ENCODE measurements at regions not wholly inside any gene's neighbourhood (a gene's known extent, or its start where the extent isn't known, plus 50 kb on each side); places are given as distances from the start of the nearest gene placed in this dataset.

DNA sequence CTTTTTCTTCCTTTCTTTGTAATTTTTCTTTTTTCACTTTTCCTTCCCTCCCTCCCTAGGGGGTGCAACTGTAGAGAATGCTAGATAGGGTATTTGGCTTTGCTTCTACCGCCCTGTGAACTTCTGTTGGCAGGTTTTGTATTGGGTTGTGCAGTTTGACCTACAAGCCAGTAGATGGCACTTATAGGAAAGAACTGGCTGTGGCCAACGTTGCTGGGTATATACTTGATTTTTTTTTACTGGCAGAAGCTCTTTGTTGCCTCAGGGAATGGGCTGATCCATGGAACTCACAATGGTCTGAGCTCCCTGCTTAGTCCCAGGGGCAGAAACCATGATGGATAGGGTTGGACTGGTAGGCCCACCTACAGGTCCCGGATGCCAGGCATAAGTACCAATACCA is 1019.5 kb upstream of the LRRTM1 start:
- no peak overlapping the region for H3K27ac Mint-ChIP-seq
- peaks cover 22 to 24% of the 10 kb centered on the region in 2 donors for H3K9me3 Mint-ChIP-seq
- no peak for DNase-seq (ENCODE audit: low spot score in 2 of 2)
- ATAC-seq: no peak
- peaks cover 0 to 7% of the 10 kb centered on the region in 2 donors for H3K36me3 Mint-ChIP-seq

DNA sequence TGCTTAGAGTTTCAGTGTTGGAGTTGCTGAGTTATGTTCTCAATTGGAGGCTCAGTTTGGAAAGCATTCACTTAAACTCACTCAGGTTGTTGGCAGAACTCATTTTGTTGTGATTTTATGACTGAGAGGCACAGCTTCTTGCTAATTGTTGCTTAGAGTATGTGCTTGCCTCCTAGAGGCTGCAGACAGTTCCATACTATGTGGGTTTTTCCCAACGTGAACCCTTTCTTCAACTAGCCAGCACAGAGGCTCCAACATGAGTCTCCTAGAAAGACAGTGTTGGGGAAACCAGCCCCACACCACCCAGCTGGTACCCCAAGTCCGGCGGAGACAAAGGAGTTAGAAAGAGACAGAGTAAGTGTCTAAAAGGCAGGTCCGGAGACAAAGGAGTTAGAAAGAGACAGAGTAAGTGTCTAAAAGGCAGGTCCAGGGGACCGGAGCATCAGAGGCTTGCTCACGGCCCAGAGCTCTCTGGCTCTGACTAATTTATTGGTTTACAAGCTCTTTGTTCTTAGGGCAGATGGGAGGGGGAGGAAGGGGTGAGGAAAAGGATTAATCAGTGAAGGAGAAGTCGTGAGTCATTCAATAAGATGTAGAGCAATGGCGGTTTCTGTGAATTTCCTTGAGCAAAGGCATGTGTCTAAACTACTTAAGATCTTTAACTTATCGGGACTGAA is 999.7 kb upstream of the LRRTM1 start:
- no peak overlapping the region for H3K27ac Mint-ChIP-seq
- peaks cover 0 to 6% of the 10 kb centered on the region in 2 donors for H3K36me3 Mint-ChIP-seq
- DNase-seq (ENCODE audit: low spot score in 2 of 2): no peak
- no peak for ATAC-seq
- peaks cover 15 to 24% of the 10 kb centered on the region in 2 donors for H3K9me3 Mint-ChIP-seq

DNA sequence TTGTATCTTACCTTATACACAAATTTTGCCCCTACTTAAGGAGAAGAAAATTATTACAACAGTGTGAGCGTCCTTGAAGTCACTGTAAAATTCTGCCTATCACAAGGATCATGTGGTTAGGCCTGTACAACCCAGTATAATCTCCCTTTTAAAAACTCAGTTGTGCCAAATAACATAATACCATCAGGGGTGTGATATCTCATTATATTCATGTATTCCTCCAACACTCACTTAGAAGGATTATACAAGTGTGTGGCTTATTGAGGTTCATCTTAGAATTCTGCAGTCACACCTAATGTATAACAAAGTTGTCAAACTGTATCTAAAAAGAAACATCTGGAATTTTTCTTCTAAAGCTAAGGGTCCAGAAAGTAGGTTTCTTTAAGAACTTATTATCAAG is 998.8 kb upstream of the LRRTM1 start:
- ATAC-seq (no peak), DNase-seq (ENCODE audit: low spot score in 2 of 2) (no peak)
- Mint-ChIP-seq H3K36me3 (peaks cover 0 to 6% of the 10 kb centered on the region in 2 donors), H3K9me3 (peaks cover 15 to 24% of the 10 kb centered on the region in 2 donors), H3K27ac (no peak overlapping the region)

DNA sequence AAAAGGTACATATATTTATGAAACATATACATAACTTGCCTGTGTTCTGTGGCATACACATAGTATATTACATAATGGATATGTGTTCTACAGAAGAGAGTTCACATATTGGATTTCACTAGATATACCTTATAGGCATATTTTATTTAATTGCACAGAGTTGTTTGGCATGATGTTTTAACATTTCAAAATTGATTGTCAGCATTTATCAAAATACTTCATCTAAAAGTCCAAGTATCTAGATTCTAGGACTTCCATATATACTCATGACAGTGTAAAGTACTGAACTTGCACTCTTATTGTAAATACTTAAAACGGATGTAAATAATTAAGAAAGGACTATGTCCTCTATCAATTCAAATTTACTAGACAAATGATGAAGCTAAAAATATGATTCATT is 995.3 kb upstream of the LRRTM1 start:
- no peak overlapping the region for H3K27ac Mint-ChIP-seq
- H3K9me3 Mint-ChIP-seq: peaks cover 14 to 21% of the 10 kb centered on the region in 2 donors
- DNase-seq (ENCODE audit: low spot score in 2 of 2) (no peak), ATAC-seq (no peak)
- H3K36me3 Mint-ChIP-seq: no peaks in the 10 kb centered on the region

DNA sequence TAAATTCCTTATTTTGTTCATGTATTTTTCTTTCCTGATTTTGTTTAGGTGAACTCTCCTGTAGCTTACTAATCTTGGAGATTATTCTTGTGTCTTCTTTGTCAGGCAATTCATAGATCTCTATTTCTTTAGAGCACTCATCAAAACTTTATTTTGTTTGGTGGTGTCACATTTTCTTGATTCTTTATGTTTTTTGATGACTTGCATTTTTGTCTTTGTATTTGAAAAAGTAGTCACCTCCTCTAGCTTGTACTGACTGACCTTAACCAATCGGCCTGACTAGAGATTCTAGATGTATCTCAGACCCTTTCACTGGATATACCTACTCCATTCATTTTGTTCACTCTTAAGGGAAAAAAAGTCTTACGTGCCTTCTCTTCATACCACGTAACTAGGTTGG is 986.3 kb upstream of the LRRTM1 start:
- peaks cover 19 to 28% of the 10 kb centered on the region in 2 donors for H3K9me3 Mint-ChIP-seq
- no peak overlapping the region for H3K27ac Mint-ChIP-seq
- ATAC-seq: no peak
- H3K36me3 Mint-ChIP-seq: peaks cover 0 to 4% of the 10 kb centered on the region in 2 donors
- no peak for DNase-seq (ENCODE audit: low spot score in 2 of 2)

DNA sequence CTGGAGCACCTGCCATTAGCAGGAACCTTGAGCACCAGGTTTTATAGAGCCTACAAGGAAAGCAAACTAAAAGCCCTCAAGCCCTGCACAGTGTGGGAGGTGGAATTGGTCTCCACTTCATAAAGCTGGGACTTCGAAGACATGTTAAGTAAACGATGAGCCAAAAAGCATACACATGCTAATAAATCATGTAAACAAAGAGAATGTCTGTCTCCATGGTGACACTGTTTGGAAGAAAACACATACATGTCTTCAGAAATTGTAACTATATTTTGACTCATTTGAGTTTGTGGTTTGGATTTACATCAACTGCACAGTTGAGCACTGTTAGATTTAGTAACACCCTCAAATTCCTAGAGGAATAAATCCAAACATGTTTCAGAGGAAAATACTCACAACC is 978.5 kb upstream of the LRRTM1 start:
- ATAC-seq (no peak), DNase-seq (ENCODE audit: low spot score in 2 of 2) (no peak)
- peaks cover 10 to 12% of the 10 kb centered on the region in 2 donors for H3K9me3 Mint-ChIP-seq
- no peaks in the 10 kb centered on the region for H3K36me3 Mint-ChIP-seq
- no peak overlapping the region for H3K27ac Mint-ChIP-seq

DNA sequence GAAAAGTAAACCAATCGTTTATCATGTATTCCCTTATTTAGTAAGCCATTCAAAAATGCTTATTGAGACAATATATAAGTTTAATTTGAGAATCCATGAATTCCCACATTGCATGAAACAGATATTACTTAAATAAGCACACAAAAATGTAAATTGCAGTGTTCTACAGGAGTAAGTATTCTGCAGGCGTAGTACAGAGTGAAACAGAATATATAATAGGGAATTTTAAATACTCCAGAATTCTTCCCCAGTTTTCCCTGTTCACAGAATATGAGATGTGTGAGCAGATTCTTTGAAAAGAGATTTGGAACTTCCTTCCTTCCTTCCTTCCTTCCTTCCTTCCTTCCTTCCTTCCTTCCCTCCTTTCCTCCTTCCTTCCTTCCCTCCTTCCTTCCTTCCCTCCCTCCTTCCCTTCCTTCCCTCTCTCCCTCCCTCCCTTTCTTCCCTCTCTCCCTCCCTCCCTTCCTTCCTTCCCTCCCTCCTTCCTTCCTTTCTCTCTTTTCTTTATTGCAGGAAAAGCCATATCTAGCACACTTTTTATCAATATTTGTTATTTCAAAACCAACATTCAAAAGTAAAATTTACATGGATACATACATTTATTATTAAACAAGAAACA is 977.7 kb upstream of the LRRTM1 start:
- Mint-ChIP-seq H3K36me3 (no peaks in the 10 kb centered on the region), H3K27ac (no peak overlapping the region), H3K9me3 (peaks cover 6 to 9% of the 10 kb centered on the region in 2 donors)
- DNase-seq (ENCODE audit: low spot score in 2 of 2): no peak
- no peak for ATAC-seq

DNA sequence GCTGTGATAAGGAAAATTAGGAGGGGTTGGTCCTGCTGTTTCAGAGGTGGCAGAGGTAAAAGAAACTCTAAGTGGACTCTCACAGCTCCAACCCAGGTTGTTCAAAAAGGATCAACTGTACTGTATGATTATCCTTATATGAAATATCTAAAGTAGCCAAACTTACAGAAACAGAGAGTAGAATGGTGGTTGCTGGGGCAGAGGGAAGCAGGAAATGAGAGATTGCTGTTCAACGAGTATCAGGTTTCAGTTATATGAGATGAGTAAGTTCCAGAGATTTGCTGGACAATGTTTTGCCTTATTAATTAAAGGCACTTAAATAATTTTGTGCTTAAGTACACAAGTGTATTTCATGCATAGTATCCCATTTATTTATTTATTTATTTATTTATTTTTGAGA is 972.0 kb upstream of the LRRTM1 start:
- Mint-ChIP-seq H3K9me3 (peaks cover 19 to 29% of the 10 kb centered on the region in 2 donors), H3K27ac (no peak overlapping the region), H3K36me3 (no peaks in the 10 kb centered on the region)
- DNase-seq (ENCODE audit: low spot score in 2 of 2): no peak
- ATAC-seq: no peak

DNA sequence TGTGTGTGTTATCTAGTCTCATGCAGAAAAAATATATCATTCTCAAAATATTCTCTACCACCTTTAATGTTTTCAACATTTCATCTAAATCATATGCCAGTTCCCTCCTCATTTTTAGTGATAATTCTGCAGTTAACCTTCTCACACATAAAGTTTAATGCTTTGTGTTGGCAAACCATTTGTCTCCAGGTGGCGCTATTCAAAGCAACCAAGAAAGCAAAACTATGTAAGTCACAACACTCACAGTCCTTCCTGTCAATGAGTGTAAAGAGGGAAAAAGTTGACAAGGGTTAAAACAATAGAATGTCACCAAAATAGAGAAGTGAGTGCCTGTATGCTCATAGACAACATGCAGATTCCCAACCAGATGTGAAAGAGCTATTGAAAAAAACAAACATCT is 961.6 kb upstream of the LRRTM1 start:
- ATAC-seq: no peak
- Mint-ChIP-seq H3K27ac (no peak overlapping the region), H3K9me3 (peaks cover 5 to 30% of the 10 kb centered on the region in 2 donors), H3K36me3 (no peaks in the 10 kb centered on the region)
- no peak for DNase-seq (ENCODE audit: low spot score in 2 of 2)

DNA sequence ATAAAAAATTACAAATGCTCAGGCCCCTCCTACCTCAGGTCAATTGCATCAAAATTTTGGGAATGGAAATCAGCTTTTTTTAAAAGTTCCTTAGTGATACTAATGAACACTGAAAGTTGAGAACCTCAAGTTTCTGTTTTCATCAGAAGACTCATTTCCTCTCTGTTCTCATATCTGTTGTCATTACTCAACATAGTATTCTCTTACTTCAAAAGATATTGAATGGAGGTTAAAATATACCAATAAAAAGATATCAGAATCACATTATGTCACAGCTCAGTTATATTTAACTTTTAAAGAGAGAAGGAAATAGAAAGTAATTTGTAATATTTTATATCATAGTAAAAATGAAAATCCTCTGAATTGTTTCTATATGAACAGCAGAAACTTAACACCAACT is 959.4 kb upstream of the LRRTM1 start:
- no peak for ATAC-seq
- H3K9me3 Mint-ChIP-seq: peaks cover 5 to 11% of the 10 kb centered on the region in 2 donors
- H3K27ac Mint-ChIP-seq: no peak overlapping the region
- H3K36me3 Mint-ChIP-seq: no peaks in the 10 kb centered on the region
- DNase-seq (ENCODE audit: low spot score in 2 of 2): no peak

DNA sequence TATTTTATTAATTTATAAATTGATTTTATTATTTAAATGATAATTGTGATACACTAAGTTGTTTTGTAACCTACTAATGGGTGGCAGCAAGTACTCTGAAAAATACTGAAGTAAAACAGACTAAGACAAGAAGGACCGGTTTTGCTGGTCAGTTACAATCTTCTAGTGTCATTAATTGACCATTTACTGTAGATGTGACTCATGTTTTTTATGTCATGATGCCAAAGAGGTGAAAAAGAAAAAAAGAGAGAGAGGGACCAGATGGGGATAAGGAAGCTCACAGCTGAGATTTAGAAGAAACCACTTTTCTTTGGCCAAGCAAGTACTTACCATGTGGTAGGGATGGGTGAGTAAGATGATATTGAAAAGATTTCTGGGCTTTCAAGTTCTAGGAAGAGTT is 955.8 kb upstream of the LRRTM1 start:
- H3K27ac Mint-ChIP-seq: no peak overlapping the region
- peaks cover 2 to 4% of the 10 kb centered on the region in 2 donors for H3K9me3 Mint-ChIP-seq
- ATAC-seq (no peak), DNase-seq (ENCODE audit: low spot score in 2 of 2) (no peak)
- no peaks in the 10 kb centered on the region for H3K36me3 Mint-ChIP-seq

DNA sequence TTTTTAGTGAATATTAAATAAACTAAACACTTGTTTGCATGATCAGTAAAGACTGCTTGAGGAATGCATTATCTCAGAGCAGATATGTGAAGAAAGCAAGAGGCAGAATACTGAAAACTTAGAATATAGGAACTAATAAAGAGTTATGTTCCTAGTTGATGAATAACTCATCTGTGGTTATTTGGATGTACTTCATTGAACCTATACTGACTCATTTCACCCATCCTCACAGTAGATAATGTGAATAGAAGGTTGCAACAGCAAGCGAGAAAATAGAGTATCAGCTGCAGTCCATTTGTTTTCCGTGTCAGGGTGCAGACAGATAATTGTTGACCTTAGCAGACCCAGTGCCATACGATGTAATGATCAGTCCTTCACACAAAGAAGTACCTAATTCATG is 945.7 kb upstream of the LRRTM1 start:
- DNase-seq (ENCODE audit: low spot score in 2 of 2) (no peak), ATAC-seq (no peak)
- no peaks in the 10 kb centered on the region for H3K36me3 Mint-ChIP-seq
- H3K9me3 Mint-ChIP-seq: peaks cover 22 to 36% of the 10 kb centered on the region in 2 donors
- no peak overlapping the region for H3K27ac Mint-ChIP-seq

DNA sequence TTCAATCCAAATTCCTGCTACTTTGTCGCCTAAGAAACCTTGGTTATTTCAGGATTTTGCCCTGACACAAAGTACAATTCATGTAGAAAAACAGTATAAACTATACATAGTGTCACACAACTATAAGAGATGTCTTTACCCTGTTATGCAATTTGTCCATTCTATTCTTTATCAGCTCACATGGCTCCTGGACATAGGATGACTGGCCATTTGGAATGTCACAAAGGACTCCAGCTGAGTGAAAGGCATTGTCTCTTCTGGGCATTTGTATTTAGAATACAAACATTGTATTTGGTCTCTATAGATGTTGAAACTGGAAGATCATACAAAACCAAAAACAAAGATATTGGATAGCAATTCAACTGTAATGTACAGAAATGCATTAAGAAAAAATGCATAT is 944.6 kb upstream of the LRRTM1 start:
- Mint-ChIP-seq H3K36me3 (no peaks in the 10 kb centered on the region), H3K27ac (no peak overlapping the region), H3K9me3 (peaks cover 22 to 34% of the 10 kb centered on the region in 2 donors)
- ATAC-seq (no peak), DNase-seq (ENCODE audit: low spot score in 2 of 2) (no peak)

DNA sequence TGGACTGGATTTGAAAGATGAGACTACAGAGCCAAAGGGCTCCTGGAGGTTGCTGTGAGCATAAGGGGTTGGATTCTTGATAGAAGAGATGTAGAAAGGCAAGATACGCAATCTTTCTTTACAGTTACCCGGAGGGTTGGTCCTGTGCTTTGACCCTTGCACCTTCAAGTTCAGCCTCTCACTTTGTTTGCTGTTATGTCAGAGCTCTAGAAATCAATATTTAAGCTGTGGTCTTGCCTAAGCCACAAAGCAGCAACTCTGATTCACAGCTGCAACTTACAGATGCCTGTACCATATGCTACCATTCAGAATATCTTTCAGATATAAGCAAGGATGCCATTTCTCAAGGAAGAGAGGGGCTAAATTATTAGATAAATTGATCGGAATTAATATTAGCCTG is 943.1 kb upstream of the LRRTM1 start:
- DNase-seq (ENCODE audit: low spot score in 2 of 2) (no peak), ATAC-seq (no peak)
- Mint-ChIP-seq H3K27ac (no peak overlapping the region), H3K9me3 (peaks cover 22 to 25% of the 10 kb centered on the region in 2 donors), H3K36me3 (no peaks in the 10 kb centered on the region)

DNA sequence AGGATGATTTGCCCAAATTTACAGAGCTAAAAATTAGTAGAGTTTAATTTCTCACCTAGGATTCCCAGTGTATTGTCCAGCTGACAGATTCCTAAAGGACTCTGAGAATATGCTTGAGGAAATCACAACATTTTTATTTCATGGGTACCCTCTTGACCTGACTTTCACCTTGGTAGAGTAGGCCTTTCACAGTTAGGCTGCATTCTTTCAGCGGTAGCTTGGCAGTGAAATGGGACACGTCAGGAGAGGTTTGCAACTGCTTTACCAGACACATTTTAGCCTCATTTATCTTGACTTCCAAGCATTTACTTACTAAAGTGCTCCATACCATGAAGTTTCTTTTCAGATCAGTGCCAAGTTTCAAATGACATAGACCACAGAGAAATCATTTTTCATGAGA is 937.9 kb upstream of the LRRTM1 start:
- Mint-ChIP-seq H3K9me3 (peaks cover 27 to 28% of the 10 kb centered on the region in 2 donors), H3K36me3 (no peaks in the 10 kb centered on the region), H3K27ac (no peak overlapping the region)
- no peak for ATAC-seq
- DNase-seq (ENCODE audit: low spot score in 2 of 2): no peak

DNA sequence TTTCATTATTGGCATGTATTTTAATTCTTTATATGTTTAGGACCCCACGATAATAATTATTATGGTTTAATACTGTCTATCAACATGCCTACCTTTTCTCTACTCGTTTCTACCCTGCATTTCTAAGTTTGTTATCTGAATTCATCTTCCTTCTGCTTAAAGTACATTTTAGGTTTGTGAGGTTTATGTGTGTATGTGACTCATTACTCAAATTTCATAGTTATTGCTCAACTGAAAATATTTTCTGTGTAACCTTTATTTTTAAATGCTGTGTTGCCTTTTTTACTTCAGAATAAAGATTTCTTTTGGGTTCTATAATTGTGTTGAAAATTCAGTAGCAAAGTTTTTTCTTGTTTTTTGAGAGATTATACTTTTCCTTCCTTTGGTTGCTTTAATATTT is 933.9 kb upstream of the LRRTM1 start:
- H3K36me3 Mint-ChIP-seq: no peaks in the 10 kb centered on the region
- peaks cover 30 to 31% of the 10 kb centered on the region in 2 donors for H3K9me3 Mint-ChIP-seq
- DNase-seq (ENCODE audit: low spot score in 2 of 2): no peak
- no peak for ATAC-seq
- H3K27ac Mint-ChIP-seq: no peak overlapping the region

DNA sequence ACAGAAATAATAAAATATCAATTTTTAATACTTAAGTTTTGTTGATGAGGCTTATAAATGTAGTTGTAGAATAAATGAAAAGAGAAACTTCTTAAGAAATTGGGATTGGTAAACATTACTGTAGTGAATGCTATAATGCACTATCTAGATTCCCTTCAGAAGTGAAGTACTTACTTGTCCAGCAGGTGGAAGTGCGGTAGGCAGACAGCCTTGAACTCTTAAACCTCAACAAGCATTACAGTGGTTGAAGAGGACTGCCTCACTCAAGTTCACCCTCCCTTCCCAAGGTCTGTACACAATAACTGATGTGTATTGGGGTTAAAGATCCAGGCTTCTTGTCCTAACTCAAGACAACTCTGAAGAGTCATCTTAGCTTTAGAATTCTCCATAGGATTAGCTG is 931.0 kb upstream of the LRRTM1 start:
- H3K27ac Mint-ChIP-seq: no peak overlapping the region
- no peak for ATAC-seq
- H3K9me3 Mint-ChIP-seq: peaks cover 40 to 42% of the 10 kb centered on the region in 2 donors
- no peaks in the 10 kb centered on the region for H3K36me3 Mint-ChIP-seq
- no peak for DNase-seq (ENCODE audit: low spot score in 2 of 2)

DNA sequence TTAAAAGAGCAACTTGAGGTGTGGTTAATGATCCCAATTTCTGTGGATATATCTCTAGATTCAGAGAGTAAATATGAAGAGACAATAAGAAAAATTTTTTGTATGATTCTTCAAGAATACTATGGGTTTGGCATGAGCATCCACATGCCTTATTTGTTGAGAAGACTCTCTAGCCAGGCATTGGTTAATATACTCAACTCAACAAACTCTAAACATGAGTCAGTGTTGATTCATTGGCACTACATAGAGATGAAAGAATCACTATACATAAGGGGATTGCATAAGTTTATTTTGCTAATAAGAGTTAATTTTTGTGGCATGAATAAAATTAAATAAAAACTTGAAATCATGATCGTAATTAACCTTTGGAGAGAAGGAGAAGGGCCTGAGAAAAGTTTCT is 930.2 kb upstream of the LRRTM1 start:
- no peak for DNase-seq (ENCODE audit: low spot score in 2 of 2)

More for the DNA sequence above, 930.2 kb upstream of the LRRTM1 start:
- no peak for ATAC-seq
- Mint-ChIP-seq H3K36me3 (no peaks in the 10 kb centered on the region), H3K9me3 (peaks cover 38 to 39% of the 10 kb centered on the region in 2 donors), H3K27ac (no peak overlapping the region)

Measured in activated naive CD4-positive, alpha-beta T cell treated with anti-CD3 and anti-CD28 coated beads, Interleukin-2, amount 50 U/mL, for 72 hours (primary cell).